ENCODE measurements at regions not wholly inside any gene's neighbourhood (a gene's known extent, or its start where the extent isn't known, plus 50 kb on each side); places are given as distances from the start of the nearest gene placed in this dataset.

DNA sequence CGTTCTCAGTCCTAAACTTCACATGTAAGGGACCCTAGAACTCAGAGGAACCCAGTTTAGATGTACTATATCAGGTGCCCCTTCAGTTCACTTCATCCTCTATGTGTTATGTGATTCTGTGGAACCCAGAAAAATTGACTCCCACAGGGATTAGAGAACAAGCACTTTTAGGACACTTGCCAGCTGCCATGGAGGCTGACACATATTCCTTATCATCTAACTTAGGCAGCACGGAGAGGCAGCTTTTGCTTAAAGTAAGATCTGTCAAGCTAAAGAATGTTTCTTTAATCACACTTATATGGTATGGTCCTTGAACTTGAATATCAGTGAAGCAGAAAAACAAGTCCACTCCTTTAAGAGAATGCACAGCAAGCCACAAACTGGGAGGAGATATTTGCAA, 701.5 kb upstream of the ID4 start:
- Histone ChIP-seq H3K9ac (ENCODE audit: low read depth in 1 of 3, low read length in 3 of 3) (no peak overlapping the region), H3K9me3 (ENCODE audit: control insufficient read depth in 3 of 3, low read length in 3 of 3) (no peaks in the 10 kb centered on the region), H3K27me3 (ENCODE audit: control insufficient read depth in 3 of 3, insufficient read depth in 3 of 3, low read length in 3 of 3) (no peaks in the 10 kb centered on the region), H3K27ac (ENCODE audit: low read depth, low read length) (no peak overlapping the region), H3K36me3 (ENCODE audit: control insufficient read depth in 3 of 3, insufficient read depth in 3 of 3, low read length in 3 of 3) (no peaks in the 10 kb centered on the region), H3K4me1 (ENCODE audit: control insufficient read depth in 3 of 3, insufficient read depth in 3 of 3, low read length in 3 of 3) (no peaks in the 10 kb centered on the region), H3K4me3 (ENCODE audit: low read length in 3 of 3) (no peak overlapping the region)

DNA sequence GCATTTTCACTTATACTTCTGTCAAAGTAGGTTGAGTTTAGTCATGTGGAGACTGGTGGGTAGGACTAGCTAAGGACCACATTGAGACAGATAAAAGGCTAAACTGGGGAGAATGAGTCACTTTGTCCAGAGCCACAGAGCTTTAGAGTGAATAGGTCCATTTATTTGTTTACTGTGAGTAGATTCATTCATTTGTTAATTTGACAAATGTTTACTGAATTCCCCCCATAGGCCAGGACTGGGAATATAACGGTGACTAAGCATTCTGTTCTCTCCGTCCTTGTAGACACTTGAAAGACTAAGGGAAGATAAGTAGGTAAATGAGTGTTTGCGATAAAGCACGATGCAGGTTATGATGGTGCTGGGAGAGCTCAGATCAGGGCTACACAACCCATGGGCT, 699.7 kb upstream of the ID4 start:
- Histone ChIP-seq H3K36me3 (ENCODE audit: control insufficient read depth in 3 of 3, insufficient read depth in 3 of 3, low read length in 3 of 3) (no peaks in the 10 kb centered on the region), H3K27me3 (ENCODE audit: control insufficient read depth in 3 of 3, insufficient read depth in 3 of 3, low read length in 3 of 3) (no peaks in the 10 kb centered on the region), H3K9me3 (ENCODE audit: control insufficient read depth in 3 of 3, low read length in 3 of 3) (no peaks in the 10 kb centered on the region), H3K4me3 (ENCODE audit: low read length in 3 of 3) (no peak overlapping the region), H3K9ac (ENCODE audit: low read depth in 1 of 3, low read length in 3 of 3) (no peak overlapping the region), H3K4me1 (ENCODE audit: control insufficient read depth in 3 of 3, insufficient read depth in 3 of 3, low read length in 3 of 3) (no peaks in the 10 kb centered on the region), H3K27ac (ENCODE audit: low read depth, low read length) (no peak overlapping the region)

DNA sequence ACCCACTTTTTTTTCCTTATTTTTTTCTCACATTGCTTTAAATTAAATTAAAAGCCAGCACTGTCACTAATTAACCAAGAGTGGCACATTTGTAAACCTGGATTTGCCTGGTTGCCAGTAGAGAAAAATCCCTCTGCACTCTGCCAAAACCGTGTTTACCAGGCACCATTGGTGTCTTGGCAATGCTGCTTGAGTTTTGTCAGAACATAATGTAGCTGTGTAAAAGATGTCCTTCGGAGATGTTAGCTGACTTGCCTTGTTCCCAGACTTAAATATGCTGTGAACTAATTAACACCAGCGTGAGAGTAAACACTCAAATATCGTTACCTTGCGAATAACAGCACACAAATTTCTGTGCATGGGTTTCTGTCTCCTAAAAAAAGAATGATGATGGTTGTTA, 694.9 kb upstream of the ID4 start:
- H3K9me3 ChIP-seq (ENCODE audit: control insufficient read depth in 3 of 3, low read length in 3 of 3): no peaks in the 10 kb centered on the region
- H3K27me3 ChIP-seq (ENCODE audit: control insufficient read depth in 3 of 3, insufficient read depth in 3 of 3, low read length in 3 of 3): no peaks in the 10 kb centered on the region

GRCh38 chr6:19150307-19150706, 686.9 kb upstream of the ID4 start:
- H3K4me3 ChIP-seq (ENCODE audit: low read length in 3 of 3): no peak overlapping the region
- H3K36me3 ChIP-seq (ENCODE audit: control insufficient read depth in 3 of 3, insufficient read depth in 3 of 3, low read length in 3 of 3): no peaks in the 10 kb centered on the region
- no peaks in the 10 kb centered on the region for H3K27me3 ChIP-seq (ENCODE audit: control insufficient read depth in 3 of 3, insufficient read depth in 3 of 3, low read length in 3 of 3)
- no peak overlapping the region for H3K9ac ChIP-seq (ENCODE audit: low read depth in 1 of 3, low read length in 3 of 3)
- H3K27ac ChIP-seq (ENCODE audit: low read depth, low read length): no peak overlapping the region
- peaks cover 0 to 5% (median 0%) of the 10 kb centered on the region in 3 donors for H3K4me1 ChIP-seq (ENCODE audit: control insufficient read depth in 3 of 3, insufficient read depth in 3 of 3, low read length in 3 of 3)
- no peaks in the 10 kb centered on the region for H3K9me3 ChIP-seq (ENCODE audit: control insufficient read depth in 3 of 3, low read length in 3 of 3)

More for the DNA sequence above, 694.9 kb upstream of the ID4 start:
- Histone ChIP-seq H3K4me3 (ENCODE audit: low read length in 3 of 3) (no peak overlapping the region), H3K27ac (ENCODE audit: low read depth, low read length) (no peak overlapping the region), H3K4me1 (ENCODE audit: control insufficient read depth in 3 of 3, insufficient read depth in 3 of 3, low read length in 3 of 3) (no peaks in the 10 kb centered on the region), H3K36me3 (ENCODE audit: control insufficient read depth in 3 of 3, insufficient read depth in 3 of 3, low read length in 3 of 3) (no peaks in the 10 kb centered on the region), H3K9ac (ENCODE audit: low read depth in 1 of 3, low read length in 3 of 3) (no peak overlapping the region)

- H3K4me1 ChIP-seq (ENCODE audit: control insufficient read depth in 3 of 3, insufficient read depth in 3 of 3, low read length in 3 of 3): peaks cover 0 to 5% (median 0%) of the 10 kb centered on the region in 3 donors
- no peak overlapping the region for H3K4me3 ChIP-seq (ENCODE audit: low read length in 3 of 3)
- H3K27me3 ChIP-seq (ENCODE audit: control insufficient read depth in 3 of 3, insufficient read depth in 3 of 3, low read length in 3 of 3): no peaks in the 10 kb centered on the region
- H3K9ac ChIP-seq (ENCODE audit: low read depth in 1 of 3, low read length in 3 of 3): no peak overlapping the region
- no peaks in the 10 kb centered on the region for H3K36me3 ChIP-seq (ENCODE audit: control insufficient read depth in 3 of 3, insufficient read depth in 3 of 3, low read length in 3 of 3)
- peak overlapping the region; percentile 67 for H3K27ac ChIP-seq (ENCODE audit: low read depth, low read length)
- H3K9me3 ChIP-seq (ENCODE audit: control insufficient read depth in 3 of 3, low read length in 3 of 3): no peaks in the 10 kb centered on the region
These were observed 683.7 kb upstream of the ID4 start for GRCh38 chr6:19153270-19153980.

GRCh38 chr6:19153981-19154295, 683.2 kb upstream of the ID4 start:
- no peaks in the 10 kb centered on the region for H3K36me3 ChIP-seq (ENCODE audit: control insufficient read depth in 3 of 3, insufficient read depth in 3 of 3, low read length in 3 of 3)
- H3K27ac ChIP-seq (ENCODE audit: low read depth, low read length): peak overlapping the region; percentile 67
- no peaks in the 10 kb centered on the region for H3K27me3 ChIP-seq (ENCODE audit: control insufficient read depth in 3 of 3, insufficient read depth in 3 of 3, low read length in 3 of 3)
- H3K4me1 ChIP-seq (ENCODE audit: control insufficient read depth in 3 of 3, insufficient read depth in 3 of 3, low read length in 3 of 3): peaks cover 0 to 5% (median 0%) of the 10 kb centered on the region in 3 donors
- H3K9ac ChIP-seq (ENCODE audit: low read depth in 1 of 3, low read length in 3 of 3): no peak overlapping the region
- H3K4me3 ChIP-seq (ENCODE audit: low read length in 3 of 3): no peak overlapping the region
- no peaks in the 10 kb centered on the region for H3K9me3 ChIP-seq (ENCODE audit: control insufficient read depth in 3 of 3, low read length in 3 of 3)

DNA sequence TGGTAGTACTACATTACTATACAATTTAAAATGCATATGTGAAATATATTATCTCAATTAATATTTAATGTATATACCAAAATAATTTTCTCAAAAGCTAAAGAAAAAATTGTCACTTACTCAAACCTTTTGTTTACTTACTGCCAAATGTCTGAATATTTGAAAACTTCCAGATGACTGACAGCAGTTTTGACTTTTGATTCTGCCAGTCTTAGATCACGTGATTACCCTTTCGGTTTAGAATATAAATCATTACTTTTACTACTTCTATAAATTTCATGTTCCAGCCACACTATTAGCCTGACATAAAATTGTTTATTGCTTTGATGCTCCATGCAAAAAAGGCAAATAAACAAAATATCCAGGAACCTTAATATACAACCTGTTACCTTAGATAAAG, 680.7 kb upstream of the ID4 start:
- Histone ChIP-seq H3K27ac (ENCODE audit: low read depth, low read length) (no peak overlapping the region), H3K9me3 (ENCODE audit: control insufficient read depth in 3 of 3, low read length in 3 of 3) (no peaks in the 10 kb centered on the region), H3K4me3 (ENCODE audit: low read length in 3 of 3) (no peak overlapping the region), H3K27me3 (ENCODE audit: control insufficient read depth in 3 of 3, insufficient read depth in 3 of 3, low read length in 3 of 3) (no peaks in the 10 kb centered on the region), H3K4me1 (ENCODE audit: control insufficient read depth in 3 of 3, insufficient read depth in 3 of 3, low read length in 3 of 3) (peaks cover 0 to 5% (median 0%) of the 10 kb centered on the region in 3 donors), H3K9ac (ENCODE audit: low read depth in 1 of 3, low read length in 3 of 3) (no peak overlapping the region), H3K36me3 (ENCODE audit: control insufficient read depth in 3 of 3, insufficient read depth in 3 of 3, low read length in 3 of 3) (no peaks in the 10 kb centered on the region)

- H3K9me3 ChIP-seq (ENCODE audit: control insufficient read depth in 3 of 3, low read length in 3 of 3): no peaks in the 10 kb centered on the region
- no peak overlapping the region for H3K4me3 ChIP-seq (ENCODE audit: low read length in 3 of 3)
- no peaks in the 10 kb centered on the region for H3K27me3 ChIP-seq (ENCODE audit: control insufficient read depth in 3 of 3, insufficient read depth in 3 of 3, low read length in 3 of 3)
- no peak overlapping the region for H3K27ac ChIP-seq (ENCODE audit: low read depth, low read length)
- H3K36me3 ChIP-seq (ENCODE audit: control insufficient read depth in 3 of 3, insufficient read depth in 3 of 3, low read length in 3 of 3): no peaks in the 10 kb centered on the region
- peaks cover 0 to 5% (median 0%) of the 10 kb centered on the region in 3 donors for H3K4me1 ChIP-seq (ENCODE audit: control insufficient read depth in 3 of 3, insufficient read depth in 3 of 3, low read length in 3 of 3)
- no peak overlapping the region for H3K9ac ChIP-seq (ENCODE audit: low read depth in 1 of 3, low read length in 3 of 3)
These were observed 679.7 kb upstream of the ID4 start for GRCh38 chr6:19157486-19157885.

GRCh38 chr6:19158586-19158985, 678.6 kb upstream of the ID4 start:
- Histone ChIP-seq H3K4me3 (ENCODE audit: low read length in 3 of 3) (no peak overlapping the region), H3K27me3 (ENCODE audit: control insufficient read depth in 3 of 3, insufficient read depth in 3 of 3, low read length in 3 of 3) (no peaks in the 10 kb centered on the region), H3K9me3 (ENCODE audit: control insufficient read depth in 3 of 3, low read length in 3 of 3) (no peaks in the 10 kb centered on the region), H3K36me3 (ENCODE audit: control insufficient read depth in 3 of 3, insufficient read depth in 3 of 3, low read length in 3 of 3) (no peaks in the 10 kb centered on the region), H3K27ac (ENCODE audit: low read depth, low read length) (no peak overlapping the region), H3K4me1 (ENCODE audit: control insufficient read depth in 3 of 3, insufficient read depth in 3 of 3, low read length in 3 of 3) (peaks cover 0 to 5% (median 0%) of the 10 kb centered on the region in 3 donors), H3K9ac (ENCODE audit: low read depth in 1 of 3, low read length in 3 of 3) (no peak overlapping the region)

DNA sequence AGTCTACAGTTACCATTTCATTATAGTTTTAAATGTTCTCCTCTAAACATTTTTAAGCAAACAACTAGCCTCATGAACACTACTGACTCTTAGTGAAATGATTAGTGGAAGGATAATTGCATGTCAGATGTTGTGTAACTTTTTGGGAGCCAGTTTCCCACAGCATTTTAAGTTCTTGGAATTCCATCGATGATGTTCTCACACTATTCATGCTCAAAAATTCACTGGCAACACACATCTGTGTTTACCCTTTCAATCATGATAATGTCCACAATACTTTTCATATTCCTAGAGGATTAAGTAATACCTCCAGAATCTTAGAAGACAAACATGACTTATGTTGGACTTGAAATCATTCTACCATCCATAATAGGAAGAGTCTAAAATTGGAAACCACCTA, 678.1 kb upstream of the ID4 start:
- Histone ChIP-seq H3K9me3 (ENCODE audit: control insufficient read depth in 3 of 3, low read length in 3 of 3) (no peaks in the 10 kb centered on the region), H3K27me3 (ENCODE audit: control insufficient read depth in 3 of 3, insufficient read depth in 3 of 3, low read length in 3 of 3) (no peaks in the 10 kb centered on the region), H3K27ac (ENCODE audit: low read depth, low read length) (no peak overlapping the region), H3K36me3 (ENCODE audit: control insufficient read depth in 3 of 3, insufficient read depth in 3 of 3, low read length in 3 of 3) (no peaks in the 10 kb centered on the region), H3K4me3 (ENCODE audit: low read length in 3 of 3) (no peak overlapping the region), H3K4me1 (ENCODE audit: control insufficient read depth in 3 of 3, insufficient read depth in 3 of 3, low read length in 3 of 3) (peaks cover 0 to 1% (median 0%) of the 10 kb centered on the region in 3 donors), H3K9ac (ENCODE audit: low read depth in 1 of 3, low read length in 3 of 3) (no peak overlapping the region)

Data from skeletal muscle tissue (tissue), 3 donors.